ENCODE measurements at regions not wholly inside any gene's neighbourhood (a gene's known extent, or its start where the extent isn't known, plus 50 kb on each side); places are given as distances from the start of the nearest gene placed in this dataset.

GRCh38 chr2:221312634-221313033 is 259.5 kb downstream of the EPHA4 start:
- DNase-seq (ENCODE audit: low read depth in 4 of 4, low spot score in 3 of 4): no peak

- no peak for DNase-seq (ENCODE audit: low read depth in 4 of 4, low spot score in 3 of 4)
These were observed 257.3 kb downstream of the EPHA4 start for GRCh38 chr2:221314786-221315185.

- no peak for DNase-seq (ENCODE audit: low read depth in 4 of 4, low spot score in 3 of 4)
These were observed 253.6 kb downstream of the EPHA4 start for GRCh38 chr2:221318376-221319130.

GRCh38 chr2:221322741-221323140 is 249.4 kb downstream of the EPHA4 start:
- DNase-seq (ENCODE audit: low read depth in 4 of 4, low spot score in 3 of 4): no peak

GRCh38 chr2:221323513-221323912 is 248.6 kb downstream of the EPHA4 start:
- DNase-seq (ENCODE audit: low read depth in 4 of 4, low spot score in 3 of 4): no peak

GRCh38 chr2:221330436-221330835 is 241.7 kb downstream of the EPHA4 start:
- DNase-seq (ENCODE audit: low read depth in 4 of 4, low spot score in 3 of 4): no peak

- DNase-seq (ENCODE audit: low read depth in 4 of 4, low spot score in 3 of 4): no peak
These were observed 237.5 kb downstream of the EPHA4 start for GRCh38 chr2:221334481-221335218.

GRCh38 chr2:221335219-221335752 is 236.8 kb downstream of the EPHA4 start:
- no peak for DNase-seq (ENCODE audit: low read depth in 4 of 4, low spot score in 3 of 4)

- no peak for DNase-seq (ENCODE audit: low read depth in 4 of 4, low spot score in 3 of 4)
These were observed 235.1 kb downstream of the EPHA4 start for GRCh38 chr2:221336967-221337366.

GRCh38 chr2:221337957-221338685 is 234.0 kb downstream of the EPHA4 start:
- DNase-seq (ENCODE audit: low read depth in 4 of 4, low spot score in 3 of 4): no peak

- no peak for DNase-seq (ENCODE audit: low read depth in 4 of 4, low spot score in 3 of 4)
These were observed 229.7 kb downstream of the EPHA4 start for GRCh38 chr2:221342388-221342787.

- no peak for DNase-seq (ENCODE audit: low read depth in 4 of 4, low spot score in 3 of 4)
These were observed 228.6 kb downstream of the EPHA4 start for GRCh38 chr2:221343524-221343923.

- no peak for DNase-seq (ENCODE audit: low read depth in 4 of 4, low spot score in 3 of 4)
These were observed 226.6 kb downstream of the EPHA4 start for GRCh38 chr2:221345516-221345915.

- DNase-seq (ENCODE audit: low read depth in 4 of 4, low spot score in 3 of 4): no peak
These were observed 225.7 kb downstream of the EPHA4 start for GRCh38 chr2:221346411-221346810.

- no peak for DNase-seq (ENCODE audit: low read depth in 4 of 4, low spot score in 3 of 4)
These were observed 224.6 kb downstream of the EPHA4 start for GRCh38 chr2:221347471-221347870.

GRCh38 chr2:221350616-221351015 is 221.5 kb downstream of the EPHA4 start:
- DNase-seq (ENCODE audit: low read depth in 4 of 4, low spot score in 3 of 4): no peak

- no peak for DNase-seq (ENCODE audit: low read depth in 4 of 4, low spot score in 3 of 4)
These were observed 218.9 kb downstream of the EPHA4 start for GRCh38 chr2:221353201-221353600.

GRCh38 chr2:221360312-221360711 is 211.8 kb downstream of the EPHA4 start:
- DNase-seq (ENCODE audit: low read depth in 4 of 4, low spot score in 3 of 4): no peak

- no peak for DNase-seq (ENCODE audit: low read depth in 4 of 4, low spot score in 3 of 4)
These were observed 211.4 kb downstream of the EPHA4 start for GRCh38 chr2:221360742-221361141.

GRCh38 chr2:221361633-221362032 is 210.5 kb downstream of the EPHA4 start:
- DNase-seq (ENCODE audit: low read depth in 4 of 4, low spot score in 3 of 4): no peak

GRCh38 chr2:221364672-221365071 is 207.4 kb downstream of the EPHA4 start:
- no peak for DNase-seq (ENCODE audit: low read depth in 4 of 4, low spot score in 3 of 4)

All from right renal pelvis (tissue), 4 donors.